Activated naive CD8-positive, alpha-beta T cell treated with anti-CD3 and anti-CD28 coated beads, Interleukin-2, amount 50 U/mL, for 24 hours (primary cell): ENCODE measurements at regions not wholly inside any gene's neighbourhood (a gene's known extent, or its start where the extent isn't known, plus 50 kb on each side); places are given as distances from the start of the nearest gene placed in this dataset.

Experiments used
- ATAC-seq: fragments of 150-1000 bp; cut with Tn5 transposase; one replicate; pipeline ENCODE4 v1.10.0; 2021
- DNase-seq: peaks from one replicate; pipeline ENCODE4 v3.0.0; 2021
- H3K27ac Mint-ChIP-seq: one replicate; pipeline ENCODE4 v1.8.0; 2021; ENCODE audit warnings: mild to moderate bottlenecking, mixed read lengths
- H3K27me3 Mint-ChIP-seq: one replicate; pipeline ENCODE4 v1.8.0; 2021; ENCODE audit warnings: mixed read lengths
- H3K36me3 Mint-ChIP-seq: one replicate; pipeline ENCODE4 v1.8.0; 2021; ENCODE audit warnings: low read depth, mixed read lengths
- H3K4me1 Mint-ChIP-seq: one replicate; pipeline ENCODE4 v1.8.0; 2021; ENCODE audit warnings: mixed read lengths
- H3K4me3 Mint-ChIP-seq: one replicate; pipeline ENCODE4 v1.8.0; 2021; ENCODE audit warnings: mild to moderate bottlenecking, moderate library complexity, mixed read lengths
- H3K9me3 Mint-ChIP-seq: one replicate; pipeline ENCODE4 v1.8.0; 2021; ENCODE audit warnings: mixed read lengths

DNA sequence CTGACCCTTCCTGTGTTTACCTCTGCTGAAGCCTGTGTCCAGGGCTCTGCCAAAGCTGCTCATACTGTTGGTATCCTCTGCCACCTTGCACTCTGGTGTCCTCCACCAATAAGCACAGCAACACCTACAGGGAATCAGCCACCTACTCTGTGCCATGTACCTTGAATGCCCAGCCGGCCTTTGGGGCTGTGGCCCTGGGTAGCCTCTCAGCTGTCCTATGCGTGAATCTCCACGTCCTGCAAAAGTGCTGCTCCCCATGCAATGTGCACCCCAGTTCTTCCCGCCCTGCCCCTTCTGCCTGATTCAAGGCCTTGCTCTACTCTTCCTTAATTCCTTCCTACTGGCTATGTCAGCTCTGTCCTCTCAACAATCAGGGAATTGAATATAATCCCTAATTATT lies 506.5 kb downstream of the ARHGEF28 start:
- no peak overlapping the region for H3K27ac Mint-ChIP-seq
- H3K9me3 Mint-ChIP-seq = no peaks in the 10 kb centered on the region
- DNase-seq (no peak), ATAC-seq (no peak)
- no peaks in the 10 kb centered on the region for H3K36me3 Mint-ChIP-seq
- no peaks in the 10 kb centered on the region for H3K4me1 Mint-ChIP-seq
- peaks cover 12% of the 10 kb centered on the region for H3K27me3 Mint-ChIP-seq
- H3K4me3 Mint-ChIP-seq = no peak overlapping the region

DNA sequence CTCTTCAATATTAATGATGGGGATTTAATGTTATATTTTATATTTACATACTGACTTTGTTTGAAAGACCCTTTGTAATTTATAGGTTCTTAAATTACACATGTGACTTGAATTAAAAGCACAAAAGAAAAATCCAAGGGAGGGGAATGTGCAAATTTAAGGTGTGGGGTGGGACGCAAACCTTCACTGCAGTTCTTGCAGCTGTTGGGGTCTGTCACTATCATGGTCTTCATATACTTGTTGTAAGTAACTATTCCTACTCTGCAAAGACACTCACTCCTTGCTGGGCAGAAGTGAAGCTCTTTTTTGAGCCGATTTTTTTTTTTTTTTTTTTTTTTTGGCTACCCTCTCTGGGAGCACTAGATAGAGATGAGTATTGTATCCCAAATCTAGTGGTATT lies 505.3 kb downstream of the ARHGEF28 start:
- ATAC-seq (no peak), DNase-seq (no peak)
- peaks cover 11% of the 10 kb centered on the region for H3K27me3 Mint-ChIP-seq
- no peak overlapping the region for H3K27ac Mint-ChIP-seq
- no peaks in the 10 kb centered on the region for H3K4me1 Mint-ChIP-seq
- no peak overlapping the region for H3K4me3 Mint-ChIP-seq
- no peaks in the 10 kb centered on the region for H3K9me3 Mint-ChIP-seq
- H3K36me3 Mint-ChIP-seq = no peaks in the 10 kb centered on the region

DNA sequence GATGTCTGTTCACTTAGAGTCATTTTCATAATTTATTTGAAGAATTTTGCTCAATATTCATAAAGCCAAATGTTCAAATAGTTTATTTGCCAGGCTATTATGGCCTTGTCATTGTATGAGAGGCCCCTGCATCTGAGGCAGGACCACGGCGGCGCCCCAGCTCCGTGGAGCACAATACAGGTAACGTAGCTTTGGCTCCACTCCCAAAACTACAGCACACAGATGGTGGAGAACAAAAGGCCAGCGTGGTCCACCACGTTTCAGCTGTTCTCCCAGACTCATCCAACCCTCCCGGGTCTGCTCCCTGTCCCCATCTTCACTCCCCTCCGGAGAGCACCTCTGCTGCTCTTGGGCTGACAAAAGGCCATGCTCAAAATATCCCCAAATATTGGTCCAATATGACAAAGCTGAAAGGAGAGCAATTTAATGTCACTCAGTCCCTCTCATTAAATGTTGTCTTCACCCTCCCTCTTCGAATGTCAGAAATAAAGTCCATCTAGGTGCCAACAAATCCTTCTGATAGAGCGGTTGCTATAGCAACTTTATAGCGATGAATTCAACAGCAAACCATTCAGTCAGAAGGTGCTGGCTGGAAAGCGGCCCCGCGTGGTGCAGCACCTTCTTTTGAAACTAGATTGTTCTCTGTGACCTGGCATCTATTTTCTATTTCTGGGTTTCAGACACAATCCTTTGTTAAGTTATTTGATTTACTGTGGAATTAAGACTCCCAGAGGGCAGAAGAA lies 504.3 kb downstream of the ARHGEF28 start:
- Mint-ChIP-seq H3K4me3 (no peak overlapping the region), H3K36me3 (no peaks in the 10 kb centered on the region), H3K4me1 (no peaks in the 10 kb centered on the region), H3K27ac (no peak overlapping the region), H3K27me3 (peaks cover 9% of the 10 kb centered on the region), H3K9me3 (no peaks in the 10 kb centered on the region)
- ATAC-seq = no peak
- no peak for DNase-seq

DNA sequence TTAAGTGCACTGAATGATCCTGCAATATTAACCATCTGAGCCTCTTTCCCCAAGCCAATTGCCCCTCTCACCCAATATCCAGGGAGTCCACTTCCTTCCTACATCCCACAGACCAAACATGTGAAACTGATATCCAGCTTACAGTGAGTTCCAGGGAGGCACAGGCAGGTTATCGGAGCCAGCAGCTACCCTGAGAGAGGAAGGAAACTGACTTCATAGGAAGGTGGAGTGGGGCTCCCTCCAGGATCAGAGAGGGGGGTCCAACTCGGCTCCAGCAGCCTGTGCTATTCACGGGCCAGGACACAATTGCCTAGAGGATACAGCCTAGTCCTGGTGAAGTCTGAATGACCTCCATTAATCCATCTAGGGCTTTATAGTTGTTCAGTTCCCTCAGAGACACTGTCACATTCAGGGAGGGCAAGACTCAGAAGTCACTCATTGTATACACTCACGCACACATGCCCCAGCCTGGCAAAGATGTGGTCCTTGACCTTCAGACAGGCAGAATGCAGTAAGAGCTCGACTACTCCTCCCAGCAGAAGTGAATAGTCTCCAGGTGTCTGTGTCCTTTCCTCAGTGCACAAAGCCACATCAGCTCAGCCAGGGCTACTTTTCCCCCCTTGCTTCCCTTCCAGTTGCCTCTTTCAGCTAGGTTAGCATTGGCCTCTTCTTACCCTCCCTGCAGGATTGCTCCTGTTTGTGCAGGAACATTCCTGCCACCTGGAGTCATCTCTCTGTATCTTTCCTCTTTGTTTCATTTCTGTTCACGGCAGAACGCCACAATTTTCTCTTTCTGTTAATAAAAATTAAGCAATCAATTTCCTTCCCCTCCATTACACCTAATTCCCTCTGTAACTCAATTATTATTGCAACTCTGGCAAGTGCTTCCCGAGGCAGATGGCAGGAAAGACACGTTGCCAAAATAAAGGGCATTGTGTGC lies 501.7 kb downstream of the ARHGEF28 start:
- DNase-seq (no peak), ATAC-seq (no peak)
- no peak overlapping the region for H3K27ac Mint-ChIP-seq
- H3K4me3 Mint-ChIP-seq = no peak overlapping the region
- no peaks in the 10 kb centered on the region for H3K9me3 Mint-ChIP-seq
- H3K36me3 Mint-ChIP-seq = no peaks in the 10 kb centered on the region
- H3K27me3 Mint-ChIP-seq = peaks cover 8% of the 10 kb centered on the region
- no peaks in the 10 kb centered on the region for H3K4me1 Mint-ChIP-seq

DNA sequence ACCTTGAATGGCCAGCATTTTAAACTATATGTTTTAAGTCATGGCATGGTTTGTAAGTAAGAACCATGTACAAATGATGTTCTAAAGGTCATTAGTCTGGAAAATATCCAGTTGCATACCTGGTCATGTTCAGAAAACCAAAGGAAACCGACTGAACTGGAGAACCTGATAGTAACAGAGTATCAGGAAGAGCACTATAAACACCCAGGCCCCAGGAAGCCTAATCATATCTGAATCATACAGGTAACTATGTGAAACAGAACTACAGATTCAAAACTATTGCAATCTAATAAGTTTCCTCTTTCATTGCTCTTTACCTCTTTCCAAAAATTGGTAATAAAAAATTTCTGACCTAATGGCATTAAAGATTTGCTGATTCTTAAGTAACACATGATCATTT lies 500.3 kb downstream of the ARHGEF28 start:
- Mint-ChIP-seq H3K9me3 (no peaks in the 10 kb centered on the region), H3K27me3 (peaks cover 5% of the 10 kb centered on the region), H3K27ac (no peak overlapping the region), H3K4me1 (no peaks in the 10 kb centered on the region), H3K4me3 (no peak overlapping the region), H3K36me3 (no peaks in the 10 kb centered on the region)
- no peak for DNase-seq
- ATAC-seq = no peak

DNA sequence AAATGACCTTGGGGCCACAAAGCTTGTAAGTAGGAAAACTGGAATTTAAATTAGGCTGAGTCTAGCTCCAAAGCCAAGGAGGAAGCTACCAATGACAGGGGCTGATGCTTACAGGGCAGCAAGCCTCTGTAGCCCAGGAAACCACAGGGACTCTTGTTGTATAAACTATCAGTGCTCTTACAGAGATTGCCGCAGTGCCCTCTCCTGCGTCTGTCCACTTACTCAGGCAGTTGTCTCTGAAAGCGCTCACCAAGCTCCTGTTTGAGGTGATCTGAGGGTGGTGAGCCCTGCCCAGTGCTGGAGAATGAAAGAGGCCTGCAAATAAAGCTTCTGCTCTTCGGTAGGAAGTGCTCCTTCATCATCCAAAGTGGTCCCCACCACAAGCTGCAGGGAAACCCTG lies 498.8 kb downstream of the ARHGEF28 start:
- Mint-ChIP-seq H3K27me3 (peaks cover 3% of the 10 kb centered on the region), H3K4me3 (no peak overlapping the region), H3K4me1 (no peaks in the 10 kb centered on the region), H3K9me3 (no peaks in the 10 kb centered on the region), H3K36me3 (no peaks in the 10 kb centered on the region), H3K27ac (no peak overlapping the region)
- ATAC-seq (no peak), DNase-seq (no peak)

DNA sequence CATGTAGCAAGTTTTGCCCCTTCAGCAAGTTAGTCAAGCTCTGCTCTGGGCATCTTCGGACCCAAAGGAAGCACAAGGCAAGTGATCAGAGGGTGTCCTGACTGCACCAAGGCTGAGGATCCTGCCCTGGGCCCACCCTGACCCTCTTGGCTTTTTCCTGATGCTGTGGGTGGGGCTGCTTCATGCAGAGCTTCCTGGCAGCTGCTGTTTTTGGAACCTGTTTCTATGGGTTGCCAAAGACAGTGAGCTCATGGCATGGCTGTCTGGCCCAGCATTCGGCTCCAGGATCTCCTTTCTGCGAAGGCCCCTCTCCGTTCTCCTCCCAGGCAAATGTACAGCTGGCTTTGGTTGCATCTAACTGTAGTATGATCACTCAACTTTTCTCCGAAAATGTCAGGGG lies 497.9 kb downstream of the ARHGEF28 start:
- Mint-ChIP-seq H3K9me3 (no peaks in the 10 kb centered on the region), H3K27me3 (peaks cover 5% of the 10 kb centered on the region), H3K4me3 (no peak overlapping the region), H3K4me1 (no peaks in the 10 kb centered on the region), H3K36me3 (no peaks in the 10 kb centered on the region), H3K27ac (no peak overlapping the region)
- no peak for ATAC-seq
- no peak for DNase-seq

DNA sequence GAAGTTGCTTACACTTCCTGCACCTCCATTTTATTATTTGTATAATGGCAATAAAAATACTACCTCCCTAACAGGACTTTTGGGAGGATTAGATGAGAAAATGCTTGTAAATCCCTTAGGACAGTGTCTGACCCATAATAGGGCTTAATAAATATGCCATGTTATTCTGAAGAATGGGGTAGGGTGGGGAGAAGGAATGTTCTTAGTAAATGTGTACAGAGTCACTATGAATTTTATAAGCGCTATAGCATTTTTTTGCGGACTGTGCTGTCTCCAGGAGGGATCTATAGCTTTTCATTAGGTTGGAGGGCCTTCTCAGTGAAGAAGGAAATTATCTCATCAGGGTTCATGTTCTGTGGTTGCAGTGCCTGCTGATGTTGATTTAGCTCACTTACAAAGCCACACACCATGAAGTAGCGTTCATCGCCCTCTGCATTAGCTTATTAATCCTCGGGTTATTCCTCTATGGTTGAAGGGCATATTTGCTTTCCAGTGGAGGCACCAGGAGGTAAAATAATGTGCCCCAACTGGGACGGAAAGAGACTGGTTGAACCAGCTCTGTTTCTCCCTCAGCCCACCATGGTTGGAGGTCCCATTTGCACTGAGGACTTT lies 497.1 kb downstream of the ARHGEF28 start:
- ATAC-seq = no peak
- Mint-ChIP-seq H3K4me1 (no peaks in the 10 kb centered on the region), H3K36me3 (no peaks in the 10 kb centered on the region), H3K27me3 (peaks cover 2% of the 10 kb centered on the region), H3K27ac (no peak overlapping the region), H3K4me3 (no peak overlapping the region), H3K9me3 (no peaks in the 10 kb centered on the region)
- no peak for DNase-seq

DNA sequence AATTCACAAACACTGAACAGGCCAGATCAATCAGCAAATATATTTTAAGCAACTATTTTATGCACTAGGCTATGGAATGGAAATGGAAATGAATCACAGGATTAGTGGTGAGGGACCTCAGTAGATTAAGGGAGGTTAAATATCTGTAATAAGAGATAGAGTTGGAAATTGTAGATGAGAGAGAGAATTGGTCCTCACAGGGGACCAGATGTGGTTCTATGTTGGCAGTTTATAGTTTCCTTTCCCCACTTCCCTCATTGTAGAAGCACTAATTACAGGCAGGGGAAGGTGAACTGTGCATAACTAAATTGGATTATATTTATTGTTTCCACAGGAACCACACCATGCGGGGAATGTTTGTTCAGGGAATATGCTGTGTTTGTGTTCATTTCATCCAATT lies 496.2 kb downstream of the ARHGEF28 start:
- H3K27me3 Mint-ChIP-seq = peaks cover 2% of the 10 kb centered on the region
- no peak overlapping the region for H3K27ac Mint-ChIP-seq
- no peaks in the 10 kb centered on the region for H3K36me3 Mint-ChIP-seq
- no peaks in the 10 kb centered on the region for H3K9me3 Mint-ChIP-seq
- ATAC-seq (no peak), DNase-seq (no peak)
- H3K4me3 Mint-ChIP-seq = no peak overlapping the region
- H3K4me1 Mint-ChIP-seq = no peaks in the 10 kb centered on the region

DNA sequence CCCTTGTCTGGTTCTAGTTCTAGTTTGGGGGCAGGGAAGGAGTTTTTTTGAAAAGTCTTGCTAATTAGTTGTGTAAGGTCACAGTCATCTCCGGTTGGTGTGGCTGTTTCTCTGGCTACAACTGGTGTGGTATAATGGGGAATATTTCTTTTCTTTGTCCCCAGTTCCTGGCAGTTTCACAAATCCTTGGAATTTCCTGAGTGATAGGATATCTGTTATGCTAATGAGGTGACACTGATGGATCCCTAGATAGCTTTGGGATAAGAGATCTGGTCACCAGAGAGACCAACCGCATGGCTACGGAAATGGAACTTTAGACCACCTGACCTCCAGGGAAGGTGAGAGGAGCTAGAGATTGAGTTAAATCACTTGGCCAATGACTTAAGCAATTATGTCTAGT lies 494.6 kb downstream of the ARHGEF28 start:
- H3K9me3 Mint-ChIP-seq = no peaks in the 10 kb centered on the region
- ATAC-seq = no peak
- no peak for DNase-seq
- H3K4me3 Mint-ChIP-seq = no peak overlapping the region
- H3K27ac Mint-ChIP-seq = no peak overlapping the region
- H3K27me3 Mint-ChIP-seq = peaks cover 3% of the 10 kb centered on the region
- H3K36me3 Mint-ChIP-seq = no peaks in the 10 kb centered on the region
- H3K4me1 Mint-ChIP-seq = no peaks in the 10 kb centered on the region

DNA sequence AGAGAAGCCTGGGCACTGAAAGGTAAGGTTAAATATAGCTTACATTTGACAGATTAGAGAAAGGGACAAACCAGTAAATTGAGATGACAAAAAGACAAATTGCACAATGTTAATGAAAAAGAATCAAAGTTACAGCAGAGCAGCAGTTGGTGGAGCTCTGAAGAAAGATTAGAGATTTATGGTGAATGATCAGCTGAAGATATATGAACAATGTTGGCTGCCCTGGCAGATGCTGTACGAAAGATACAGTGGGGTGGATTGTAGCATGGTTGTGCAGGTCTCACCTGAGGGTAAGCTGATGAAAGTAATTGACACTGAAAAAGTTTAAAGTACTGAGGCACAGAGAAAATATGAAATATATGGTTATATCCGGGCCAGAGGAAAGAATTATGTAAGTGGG lies 492.1 kb downstream of the ARHGEF28 start:
- Mint-ChIP-seq H3K27me3 (peaks cover 4% of the 10 kb centered on the region), H3K4me1 (no peaks in the 10 kb centered on the region), H3K4me3 (no peak overlapping the region), H3K9me3 (no peaks in the 10 kb centered on the region), H3K27ac (no peak overlapping the region), H3K36me3 (no peaks in the 10 kb centered on the region)
- DNase-seq (no peak), ATAC-seq (no peak)

DNA sequence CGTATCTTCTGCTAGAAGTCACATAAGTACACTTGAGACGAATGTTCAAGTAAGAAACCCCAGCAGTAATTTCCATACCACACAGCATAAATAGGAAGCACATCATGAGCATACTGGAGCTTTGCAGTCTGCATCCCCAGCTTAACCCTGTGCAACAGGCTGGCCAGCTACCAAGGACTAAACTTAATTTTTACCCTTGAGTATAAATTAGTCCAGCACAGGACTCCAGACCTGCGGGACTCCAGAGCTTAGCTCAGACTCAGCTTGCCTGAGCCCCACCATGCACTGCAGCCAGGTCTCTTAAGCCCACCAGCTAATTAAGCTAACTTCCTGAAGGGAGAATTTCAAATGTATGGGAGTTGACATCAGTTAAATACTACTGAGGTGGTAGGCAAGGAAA lies 491.0 kb downstream of the ARHGEF28 start:
- Mint-ChIP-seq H3K27me3 (peaks cover 4% of the 10 kb centered on the region), H3K36me3 (no peaks in the 10 kb centered on the region), H3K9me3 (no peaks in the 10 kb centered on the region), H3K4me3 (no peak overlapping the region), H3K27ac (no peak overlapping the region), H3K4me1 (no peaks in the 10 kb centered on the region)
- DNase-seq = no peak
- no peak for ATAC-seq

DNA sequence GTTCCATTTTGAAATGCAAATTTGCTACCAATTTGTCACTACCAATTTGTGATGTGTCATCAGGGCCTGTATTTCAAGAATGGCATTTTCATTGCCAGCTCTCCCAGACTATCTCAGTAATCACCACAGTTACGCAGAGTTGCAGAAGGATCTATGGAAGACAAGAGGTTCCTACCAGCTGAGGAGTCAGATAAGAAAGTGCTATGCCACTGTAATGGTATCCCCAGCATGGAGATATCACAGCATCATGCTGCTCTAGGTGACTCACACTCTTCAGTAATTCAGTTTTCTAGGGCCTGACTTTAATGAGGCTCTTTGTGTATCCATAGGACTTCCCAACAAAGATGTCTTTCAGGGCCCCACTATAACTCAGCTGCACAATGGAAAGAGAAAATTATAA lies 490.3 kb downstream of the ARHGEF28 start:
- no peak for DNase-seq
- Mint-ChIP-seq H3K4me3 (no peak overlapping the region), H3K4me1 (no peaks in the 10 kb centered on the region), H3K27ac (no peak overlapping the region), H3K36me3 (no peaks in the 10 kb centered on the region), H3K27me3 (peaks cover 4% of the 10 kb centered on the region), H3K9me3 (no peaks in the 10 kb centered on the region)
- ATAC-seq = no peak

DNA sequence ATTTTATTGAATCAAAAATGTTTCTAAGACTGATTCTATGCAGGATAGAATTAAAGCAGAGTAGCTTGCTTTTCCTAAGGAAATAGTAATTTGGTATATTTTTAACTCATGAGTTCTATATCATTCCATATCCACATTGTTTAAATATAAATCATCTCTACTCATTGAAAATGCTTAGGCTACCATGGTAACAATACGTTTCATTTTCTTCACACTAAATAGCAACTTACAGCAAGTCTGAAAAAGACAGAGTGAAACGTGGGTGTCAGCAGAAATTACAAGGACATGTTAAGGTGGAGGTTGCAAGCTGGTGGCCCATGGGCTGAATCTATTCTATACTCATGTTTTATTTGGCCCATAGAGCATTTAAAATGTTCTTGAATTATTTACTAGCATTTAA lies 487.9 kb downstream of the ARHGEF28 start:
- peaks cover 4% of the 10 kb centered on the region for H3K27me3 Mint-ChIP-seq
- H3K4me1 Mint-ChIP-seq = no peaks in the 10 kb centered on the region
- H3K4me3 Mint-ChIP-seq = no peak overlapping the region
- H3K36me3 Mint-ChIP-seq = no peaks in the 10 kb centered on the region
- no peaks in the 10 kb centered on the region for H3K9me3 Mint-ChIP-seq
- DNase-seq = no peak
- no peak overlapping the region for H3K27ac Mint-ChIP-seq
- ATAC-seq = no peak

DNA sequence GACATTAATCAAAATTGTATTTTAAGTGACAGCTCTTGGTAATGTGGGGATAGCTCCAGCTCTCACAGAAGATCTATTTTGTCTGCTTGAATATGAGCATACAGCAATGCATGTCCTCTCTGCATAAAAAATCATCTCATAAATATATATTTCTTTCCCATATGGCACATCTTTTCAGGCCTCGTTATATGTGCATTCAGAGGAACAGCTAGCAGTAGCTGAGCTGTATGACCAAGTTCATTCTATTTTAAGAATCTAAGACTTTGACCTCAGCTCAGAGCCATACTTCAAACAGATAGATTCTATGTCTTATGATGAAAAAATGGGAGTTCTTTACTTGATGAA lies 487.2 kb downstream of the ARHGEF28 start:
- Mint-ChIP-seq H3K4me1 (no peaks in the 10 kb centered on the region), H3K4me3 (no peak overlapping the region), H3K9me3 (no peaks in the 10 kb centered on the region), H3K36me3 (no peaks in the 10 kb centered on the region), H3K27ac (no peak overlapping the region), H3K27me3 (peaks cover 4% of the 10 kb centered on the region)
- ATAC-seq (no peak), DNase-seq (no peak)
